H9 (cell line): ENCODE measurements at regions not wholly inside any gene's neighbourhood (a gene's known extent, or its start where the extent isn't known, plus 50 kb on each side); places are given as distances from the start of the nearest gene placed in this dataset.

Experiments used
- DNase-seq: peaks from one replicate; pipeline ENCODE4 v3.0.0-alpha.2; 2017
- H2AFZ ChIP-seq: one replicate; pipeline ENCODE4 v1.6.1; 2013; ENCODE audit warnings: mild to moderate bottlenecking, low read length, control low read depth, moderate library complexity
- H2AK5ac ChIP-seq: 2 replicates; pipeline ENCODE4 v1.6.1; 2013; ENCODE audit warnings: low read length, control low read depth, mixed read lengths; ENCODE audit not compliant: insufficient read length
- H2BK120ac ChIP-seq: one replicate; pipeline ENCODE4 v1.6.1; 2013; ENCODE audit warnings: low read depth, mild to moderate bottlenecking, low read length, control low read depth, inconsistent platforms; ENCODE audit not compliant: poor library complexity, severe bottlenecking
- H2BK12ac ChIP-seq: 2 replicates; pipeline ENCODE4 v1.6.1; 2013; ENCODE audit warnings: low read length, control low read depth, mixed read lengths, low read depth; ENCODE audit not compliant: insufficient read length
- H2BK15ac ChIP-seq: 2 replicates; pipeline ENCODE4 v1.6.1; 2013; ENCODE audit warnings: low read depth, low read length, control low read depth
- H2BK20ac ChIP-seq: one replicate; pipeline ENCODE4 v1.6.1; 2013; ENCODE audit warnings: low read depth, mild to moderate bottlenecking, low read length, control low read depth, inconsistent platforms; ENCODE audit not compliant: poor library complexity, severe bottlenecking
- H2BK5ac ChIP-seq: 2 replicates; pipeline ENCODE4 v1.6.1; 2013; ENCODE audit warnings: low read length, control low read depth, mixed read lengths; ENCODE audit not compliant: insufficient read length
- H3K14ac ChIP-seq: 2 replicates; pipeline ENCODE4 v1.6.1; 2013; ENCODE audit warnings: low read length, control low read depth; ENCODE audit not compliant: insufficient read depth
- H3K18ac ChIP-seq: 2 replicates; pipeline ENCODE4 v1.6.1; 2013; ENCODE audit warnings: low read depth, mild to moderate bottlenecking, mixed read lengths, low read length, control low read depth; ENCODE audit not compliant: insufficient read length
- H3K23ac ChIP-seq: 2 replicates; pipeline ENCODE4 v1.6.1; 2013; ENCODE audit warnings: low read length, control low read depth, mixed read lengths, low read depth; ENCODE audit not compliant: insufficient read length
- H3K23me2 ChIP-seq: 2 replicates; pipeline ENCODE4 v1.6.1; 2013; ENCODE audit warnings: low read depth, mild to moderate bottlenecking, mixed read lengths, low read length, control low read depth; ENCODE audit not compliant: insufficient read length, poor library complexity, severe bottlenecking
- H3K27ac ChIP-seq: 2 replicates; pipeline ENCODE4 v1.5.1; 2013; ENCODE audit warnings: low read length, control low read depth, mixed read lengths, low read depth; ENCODE audit not compliant: insufficient read length
- H3K27me3 ChIP-seq: 2 replicates; pipeline ENCODE4 v1.6.1; 2013; ENCODE audit warnings: low read length, control low read depth, inconsistent platforms; ENCODE audit not compliant: insufficient read depth
- H3K4ac ChIP-seq: 2 replicates; pipeline ENCODE4 v1.6.1; 2013; ENCODE audit warnings: low read depth, mild to moderate bottlenecking, control low read depth, inconsistent platforms, low read length, moderate library complexity
- H3K4me1 ChIP-seq: 2 replicates; pipeline ENCODE4 v1.6.1; 2013; ENCODE audit warnings: low read length, control low read depth, inconsistent platforms; ENCODE audit not compliant: insufficient read depth
- H3K4me2 ChIP-seq: 2 replicates; pipeline ENCODE4 v1.6.1; 2013; ENCODE audit warnings: low read length, control low read depth, mixed read lengths; ENCODE audit not compliant: insufficient read length, insufficient read depth
- H3K56ac ChIP-seq: 2 replicates; pipeline ENCODE4 v1.6.1; 2013; ENCODE audit warnings: low read depth, mild to moderate bottlenecking, mixed read lengths, low read length, control low read depth; ENCODE audit not compliant: insufficient read length
- H3K79me1 ChIP-seq: 2 replicates; pipeline ENCODE4 v1.6.1; 2013; ENCODE audit warnings: low read depth, mild to moderate bottlenecking, moderate library complexity, low read length, control low read depth, inconsistent platforms; ENCODE audit not compliant: insufficient read depth, poor library complexity, severe bottlenecking
- H3K79me2 ChIP-seq: 2 replicates; pipeline ENCODE4 v1.6.1; 2013; ENCODE audit warnings: low read length, control low read depth, inconsistent platforms; ENCODE audit not compliant: insufficient read depth
- H3K9ac ChIP-seq: 2 replicates; pipeline ENCODE4 v1.6.1; 2013; ENCODE audit warnings: low read length, control low read depth, mixed read lengths; ENCODE audit not compliant: insufficient read length; ENCODE audit errors: extremely low read depth
- H3K9me3 ChIP-seq: one replicate; pipeline ENCODE4 v1.6.1; 2013; ENCODE audit warnings: low read depth, low read length, inconsistent platforms; ENCODE audit not compliant: control insufficient read depth
- H3T11ph ChIP-seq: one replicate; pipeline ENCODE4 v1.6.1; 2013; ENCODE audit warnings: mild to moderate bottlenecking, low read length, control low read depth, inconsistent platforms
- H4K20me1 ChIP-seq: one replicate; pipeline ENCODE4 v1.6.1; 2013; ENCODE audit not compliant: control insufficient read depth, insufficient read length, insufficient read depth
- H4K5ac ChIP-seq: 2 replicates; pipeline ENCODE4 v1.6.1; 2013; ENCODE audit warnings: low read depth, mild to moderate bottlenecking, mixed read lengths, low read length, control low read depth; ENCODE audit not compliant: insufficient read length
- H4K8ac ChIP-seq: replicated peaks from 2 replicates; pipeline ENCODE4 v1.6.1; 2013; ENCODE audit warnings: low read length, control low read depth, mixed read lengths, low read depth; ENCODE audit not compliant: insufficient read length
- H4K91ac ChIP-seq: 2 replicates; pipeline ENCODE4 v1.6.1; 2013; ENCODE audit warnings: low read depth, mild to moderate bottlenecking, moderate library complexity, mixed read lengths, low read length, control low read depth; ENCODE audit not compliant: insufficient read length
- H3K27ac Mint-ChIP-seq, 3 experiments: 2 replicates in 2 of 3; 3 replicates in 1 of 3; pipeline ENCODE4 v1.8.0; 2020 to 2021; ENCODE audit warnings: mixed read lengths in 3 of 3, mild to moderate bottlenecking in 1 of 3, moderate library complexity in 1 of 3
- H3K27me3 Mint-ChIP-seq: 2 replicates; pipeline ENCODE4 v1.8.0; 2021; ENCODE audit warnings: low read depth, mild to moderate bottlenecking, moderate library complexity, mixed read lengths
- H3K36me3 Mint-ChIP-seq, 3 experiments: 2 replicates in 2 of 3; 3 replicates in 1 of 3; pipeline ENCODE4 v1.8.0; 2020 to 2021; ENCODE audit warnings: low read depth in 3 of 3, mixed read lengths in 3 of 3; ENCODE audit not compliant: insufficient read depth in 1 of 3
- H3K4me1 Mint-ChIP-seq, 2 experiments: 2 replicates each; pipeline ENCODE4 v1.8.0; 2020; ENCODE audit warnings: mixed read lengths in 2 of 2
- H3K4me3 Mint-ChIP-seq, 2 experiments: 2 replicates in 1 of 2; 3 replicates in 1 of 2; pipeline ENCODE4 v1.8.0; 2020 to 2021; ENCODE audit warnings: mild to moderate bottlenecking in 2 of 2, mixed read lengths in 2 of 2, moderate library complexity in 1 of 2
- H3K9me3 Mint-ChIP-seq, 2 experiments: 2 replicates in 1 of 2; 3 replicates in 1 of 2; pipeline ENCODE4 v1.8.0; 2020; ENCODE audit warnings: mild to moderate bottlenecking in 2 of 2, mixed read lengths in 2 of 2, moderate library complexity in 1 of 2
- WGBS: extraction: QIAGEN DNeasy Blood & Tissue Kit; methylation state at CpG from one replicate; pipeline ENCODE4 v1.1.7; 2013; ENCODE audit warnings: missing lambda C conversion rate, low lambda C conversion rate, mixed read lengths; ENCODE audit not compliant: insufficient read length; ENCODE audit errors: extremely low coverage; 5-methylcytosine and 5-hydroxymethylcytosine counted together
- TF ChIP-seq, protein P1 (sequence below): fragments of 200-600 bp; sonication (generic); conservative IDR thresholded peaks from 3 replicates; pipeline ENCODE4 v1.8.0; 2021; ENCODE audit warnings: antibody characterized with exemption, mild to moderate bottlenecking

DNA sequence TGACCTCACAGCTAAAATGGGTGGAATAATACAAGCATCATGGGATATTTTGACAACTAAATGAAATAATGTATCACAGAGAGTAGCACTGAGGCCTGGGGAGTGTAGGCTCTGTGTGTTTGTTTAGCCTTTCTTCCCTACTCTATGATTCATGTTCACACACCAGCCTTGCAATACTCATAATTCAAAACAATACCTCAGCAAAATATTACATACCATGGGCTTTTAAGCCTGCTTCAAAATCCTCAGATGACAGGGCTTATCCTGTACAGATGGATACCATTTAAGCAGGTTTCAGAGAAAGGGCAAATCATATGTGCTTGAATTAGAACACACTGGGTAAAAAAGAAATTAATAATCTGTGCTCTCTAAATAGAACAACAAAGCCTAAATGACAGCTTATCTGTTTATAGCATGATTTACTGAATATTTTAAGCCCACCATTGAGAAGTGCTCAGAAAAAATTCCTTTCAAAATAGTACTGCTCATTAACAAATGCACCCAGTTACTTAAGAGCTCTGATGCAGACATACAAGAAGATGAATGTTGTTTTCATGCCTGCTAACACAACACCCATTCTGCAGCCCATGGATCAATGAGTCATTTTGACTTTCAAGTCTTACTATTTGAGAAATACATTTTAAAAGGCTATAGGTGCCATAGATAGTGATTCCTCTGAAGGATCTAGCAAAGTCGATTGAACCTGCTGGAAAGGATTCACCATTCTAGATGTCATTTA lies 84.9 kb upstream of the ADAMTS20 start:
- Histone ChIP-seq H4K91ac (no peak overlapping the region), H3K4ac (no peak overlapping the region), H3K14ac (no peak overlapping the region), H2BK15ac (no peak overlapping the region), H3K56ac (no peak overlapping the region), H2AK5ac (no peak overlapping the region), H3K27me3 (no peaks in the 10 kb centered on the region; the same call in 1 of the 2 replicates), H3K18ac (no peak overlapping the region), H3K4me1 (no peaks in the 10 kb centered on the region), H2BK5ac (no peak overlapping the region), H3K23ac (no peak overlapping the region), H3K4me2 (no peak overlapping the region), H3K9me3 (no peaks in the 10 kb centered on the region), H2BK12ac (no peak overlapping the region), H2BK20ac (no peak overlapping the region), H3K79me1 (no peaks in the 10 kb centered on the region), H3K9ac (no peak overlapping the region), H2BK120ac (no peak overlapping the region), H4K20me1 (no peaks in the 10 kb centered on the region), H4K8ac (no peak overlapping the region), H3K23me2 (no peaks in the 10 kb centered on the region), H3K27ac (no peak overlapping the region), H4K5ac (no peak overlapping the region), H2AFZ (no peak overlapping the region), H3T11ph (no peak overlapping the region), H3K79me2 (no peaks in the 10 kb centered on the region)
- WGBS = no CpG with 5 or more reads among the region's 1 CpG
- Mint-ChIP-seq H3K27me3 (peaks cover 1% of the 10 kb centered on the region; the same call in 1 of the 2 replicates), H3K27ac (no peak overlapping the region), H3K9me3 (no peaks in the 10 kb centered on the region; a peak in 1 of 5 replicates), H3K36me3 (no peaks in the 10 kb centered on the region), H3K4me3 (no peak overlapping the region), H3K4me1 (no peaks in the 10 kb centered on the region)
- TF ChIP-seq, protein P1, sequence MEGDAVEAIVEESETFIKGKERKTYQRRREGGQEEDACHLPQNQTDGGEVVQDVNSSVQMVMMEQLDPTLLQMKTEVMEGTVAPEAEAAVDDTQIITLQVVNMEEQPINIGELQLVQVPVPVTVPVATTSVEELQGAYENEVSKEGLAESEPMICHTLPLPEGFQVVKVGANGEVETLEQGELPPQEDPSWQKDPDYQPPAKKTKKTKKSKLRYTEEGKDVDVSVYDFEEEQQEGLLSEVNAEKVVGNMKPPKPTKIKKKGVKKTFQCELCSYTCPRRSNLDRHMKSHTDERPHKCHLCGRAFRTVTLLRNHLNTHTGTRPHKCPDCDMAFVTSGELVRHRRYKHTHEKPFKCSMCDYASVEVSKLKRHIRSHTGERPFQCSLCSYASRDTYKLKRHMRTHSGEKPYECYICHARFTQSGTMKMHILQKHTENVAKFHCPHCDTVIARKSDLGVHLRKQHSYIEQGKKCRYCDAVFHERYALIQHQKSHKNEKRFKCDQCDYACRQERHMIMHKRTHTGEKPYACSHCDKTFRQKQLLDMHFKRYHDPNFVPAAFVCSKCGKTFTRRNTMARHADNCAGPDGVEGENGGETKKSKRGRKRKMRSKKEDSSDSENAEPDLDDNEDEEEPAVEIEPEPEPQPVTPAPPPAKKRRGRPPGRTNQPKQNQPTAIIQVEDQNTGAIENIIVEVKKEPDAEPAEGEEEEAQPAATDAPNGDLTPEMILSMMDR = no peak
- DNase-seq = no peak
